Upper lobe of right lung (tissue), 1 donor: ENCODE measurements at regions not wholly inside any gene's neighbourhood (a gene's known extent, or its start where the extent isn't known, plus 50 kb on each side); places are given as distances from the start of the nearest gene placed in this dataset.
A peak's percentile ranks its signal among the peaks of the same experiment; 100 is the strongest.

ENCODE experiments used
- ATAC-seq: fragments of 200-7000 bp; cut with Tn5 transposase; one replicate; pipeline ENCODE4 v1.9.1; 2020; ENCODE audit warnings: mild to moderate bottlenecking, moderate library complexity
- DNase-seq: peaks from one replicate; pipeline ENCODE4 v3.0.0-alpha.2; 2020
- H3K27ac ChIP-seq: fragments of 200-600 bp; one replicate; pipeline ENCODE4 v1.8.0; 2022
- H3K27me3 ChIP-seq: fragments of 200-600 bp; one replicate; pipeline ENCODE4 v1.8.0; 2022; ENCODE audit warnings: mild to moderate bottlenecking
- H3K36me3 ChIP-seq: fragments of 200-600 bp; one replicate; pipeline ENCODE4 v1.8.0; 2022
- H3K4me1 ChIP-seq: fragments of 200-600 bp; one replicate; pipeline ENCODE4 v1.8.0; 2022
- H3K4me3 ChIP-seq: fragments of 200-600 bp; one replicate; pipeline ENCODE4 v1.8.0; 2022; ENCODE audit warnings: mild to moderate bottlenecking
- H3K9me3 ChIP-seq: fragments of 200-600 bp; one replicate; pipeline ENCODE4 v1.8.0; 2022
- CTCF ChIP-seq: fragments of 200-600 bp; IDR thresholded peaks from one replicate; pipeline ENCODE4 v1.8.0; 2022; ENCODE audit warnings: antibody characterized with exemption
- intact Hi-C: fragments of 100-400 bp; cut with DNase I; formaldehyde crosslinking; loops from one replicate; pipeline ENCODE4 v1.11.0; 2022
- donor health status: DM: no; HTN: yes; CAD: no; lungs with severe emphysema.

GRCh38 chr12:89762498-89763170 lies 54.0 kb upstream of the ATP2B1 start:
- Histone ChIP-seq H3K27me3 (no peaks in the 10 kb centered on the region), H3K4me1 (no peaks in the 10 kb centered on the region), H3K4me3 (no peak overlapping the region), H3K27ac (no peak overlapping the region), H3K36me3 (no peaks in the 10 kb centered on the region), H3K9me3 (no peaks in the 10 kb centered on the region)
- ATAC-seq (peak; percentile 22), DNase-seq (no peak)
- intact Hi-C loops: no loop called here
- no peak for TF ChIP-seq CTCF

GRCh38 chr12:89760783-89761182 lies 52.1 kb upstream of the ATP2B1 start:
- no peak for TF ChIP-seq CTCF
- no peak overlapping the region for H3K4me3 ChIP-seq
- no peaks in the 10 kb centered on the region for H3K9me3 ChIP-seq
- ATAC-seq (no peak), DNase-seq (no peak)
- intact Hi-C loops: no loop called here
- H3K36me3 ChIP-seq: no peaks in the 10 kb centered on the region
- H3K4me1 ChIP-seq: no peaks in the 10 kb centered on the region
- no peak overlapping the region for H3K27ac ChIP-seq
- no peaks in the 10 kb centered on the region for H3K27me3 ChIP-seq
